ENCODE measurements at regions not wholly inside any gene's neighbourhood (a gene's known extent, or its start where the extent isn't known, plus 50 kb on each side); places are given as distances from the start of the nearest gene placed in this dataset.

DNA sequence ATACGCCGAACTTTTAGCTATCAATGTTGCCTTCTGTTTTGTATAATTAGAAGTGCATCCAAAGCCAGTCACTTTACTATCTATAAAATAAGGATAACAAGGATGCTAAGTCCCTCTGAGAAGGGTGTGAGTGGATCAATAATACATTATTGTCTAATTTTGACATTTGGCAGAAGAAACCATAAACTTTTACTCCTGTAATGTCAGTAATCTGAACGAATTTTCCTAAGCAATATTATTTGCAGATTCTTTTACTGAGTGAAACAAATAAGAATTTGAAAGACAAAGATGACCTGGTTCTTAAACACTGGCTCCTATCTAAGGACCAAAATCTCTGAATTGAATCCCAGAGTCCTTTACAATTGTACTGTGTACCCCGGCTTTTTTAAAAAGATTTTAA, 126.6 kb upstream of the TMEM161B start:
- no peak overlapping the region for H3K4me3 ChIP-seq (ENCODE audit: low read length)
- no peaks in the 10 kb centered on the region for H3K27me3 ChIP-seq (ENCODE audit: insufficient read depth, low read depth, low read length)
- H3K4me2 ChIP-seq (ENCODE audit: low read length), result no peak overlapping the region
- TF ChIP-seq EZH2 (IDR thresholded peaks at IDR 0.05; ENCODE audit: borderline replicate concordance, insufficient read depth, low read length, poor library complexity, severe bottlenecking), result no peak
- no peak for TF ChIP-seq RAD21 (conservative IDR thresholded peaks at IDR 0.05)
- TF ChIP-seq, protein P1, sequence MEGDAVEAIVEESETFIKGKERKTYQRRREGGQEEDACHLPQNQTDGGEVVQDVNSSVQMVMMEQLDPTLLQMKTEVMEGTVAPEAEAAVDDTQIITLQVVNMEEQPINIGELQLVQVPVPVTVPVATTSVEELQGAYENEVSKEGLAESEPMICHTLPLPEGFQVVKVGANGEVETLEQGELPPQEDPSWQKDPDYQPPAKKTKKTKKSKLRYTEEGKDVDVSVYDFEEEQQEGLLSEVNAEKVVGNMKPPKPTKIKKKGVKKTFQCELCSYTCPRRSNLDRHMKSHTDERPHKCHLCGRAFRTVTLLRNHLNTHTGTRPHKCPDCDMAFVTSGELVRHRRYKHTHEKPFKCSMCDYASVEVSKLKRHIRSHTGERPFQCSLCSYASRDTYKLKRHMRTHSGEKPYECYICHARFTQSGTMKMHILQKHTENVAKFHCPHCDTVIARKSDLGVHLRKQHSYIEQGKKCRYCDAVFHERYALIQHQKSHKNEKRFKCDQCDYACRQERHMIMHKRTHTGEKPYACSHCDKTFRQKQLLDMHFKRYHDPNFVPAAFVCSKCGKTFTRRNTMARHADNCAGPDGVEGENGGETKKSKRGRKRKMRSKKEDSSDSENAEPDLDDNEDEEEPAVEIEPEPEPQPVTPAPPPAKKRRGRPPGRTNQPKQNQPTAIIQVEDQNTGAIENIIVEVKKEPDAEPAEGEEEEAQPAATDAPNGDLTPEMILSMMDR (IDR thresholded peaks at IDR 0.05; ENCODE audit: poor library complexity, severe bottlenecking), result no peak
- no peak for TF ChIP-seq POLR2AphosphoS5 (IDR thresholded peaks at IDR 0.05)
- no peak for TF ChIP-seq EP300 (conservative IDR thresholded peaks at IDR 0.05; ENCODE audit: poor library complexity, severe bottlenecking)
- no peak for TF ChIP-seq TAF1 (IDR thresholded peaks at IDR 0.05; ENCODE audit: low read depth)
- TF ChIP-seq SMC3 (conservative IDR thresholded peaks at IDR 0.05; ENCODE audit: poor library complexity), result no peak
- no peaks in the 10 kb centered on the region for H3K36me3 ChIP-seq (ENCODE audit: insufficient read depth, low read length)
- no peaks in the 10 kb centered on the region for H3K9me2 ChIP-seq (ENCODE audit: insufficient read depth, low read length)
- H3K27ac ChIP-seq (ENCODE audit: low read length), result no peak overlapping the region
- no peak overlapping the region for H3K9ac ChIP-seq (ENCODE audit: low read length)
- no peaks in the 10 kb centered on the region for H3K9me3 ChIP-seq (ENCODE audit: low read length)
- H3F3A ChIP-seq (ENCODE audit: insufficient read depth, low read length, poor library complexity, severe bottlenecking), result peaks cover 14% of the 10 kb centered on the region
- no peak overlapping the region for H2AFZ ChIP-seq (ENCODE audit: low read depth, low read length)
- H3K79me2 ChIP-seq (replicated peaks; ENCODE audit: insufficient read depth, low read length), result peaks cover 85% of the 10 kb centered on the region
- no peaks in the 10 kb centered on the region for H4K20me1 ChIP-seq (ENCODE audit: insufficient read depth)

GRCh38 chr5:88394536-88395175, 126.0 kb upstream of the TMEM161B start:
- Histone ChIP-seq H2AFZ (ENCODE audit: low read depth, low read length) (no peak overlapping the region), H3K4me3 (ENCODE audit: low read length) (peak overlapping the region; percentile 22), H4K20me1 (ENCODE audit: insufficient read depth) (no peaks in the 10 kb centered on the region), H3K9me2 (ENCODE audit: insufficient read depth, low read length) (no peaks in the 10 kb centered on the region), H3K9me3 (ENCODE audit: low read length) (no peaks in the 10 kb centered on the region), H3K79me2 (replicated peaks; ENCODE audit: insufficient read depth, low read length) (peaks cover 87% of the 10 kb centered on the region), H3K27ac (ENCODE audit: low read length) (peak overlapping the region; percentile 44), H3K36me3 (ENCODE audit: insufficient read depth, low read length) (no peaks in the 10 kb centered on the region), H3K27me3 (ENCODE audit: insufficient read depth, low read depth, low read length) (no peaks in the 10 kb centered on the region), H3K4me2 (ENCODE audit: low read length) (no peak overlapping the region), H3K9ac (ENCODE audit: low read length) (peak overlapping the region; percentile 32), H3F3A (ENCODE audit: insufficient read depth, low read length, poor library complexity, severe bottlenecking) (peaks cover 14% of the 10 kb centered on the region)
- TF ChIP-seq, protein P2, sequence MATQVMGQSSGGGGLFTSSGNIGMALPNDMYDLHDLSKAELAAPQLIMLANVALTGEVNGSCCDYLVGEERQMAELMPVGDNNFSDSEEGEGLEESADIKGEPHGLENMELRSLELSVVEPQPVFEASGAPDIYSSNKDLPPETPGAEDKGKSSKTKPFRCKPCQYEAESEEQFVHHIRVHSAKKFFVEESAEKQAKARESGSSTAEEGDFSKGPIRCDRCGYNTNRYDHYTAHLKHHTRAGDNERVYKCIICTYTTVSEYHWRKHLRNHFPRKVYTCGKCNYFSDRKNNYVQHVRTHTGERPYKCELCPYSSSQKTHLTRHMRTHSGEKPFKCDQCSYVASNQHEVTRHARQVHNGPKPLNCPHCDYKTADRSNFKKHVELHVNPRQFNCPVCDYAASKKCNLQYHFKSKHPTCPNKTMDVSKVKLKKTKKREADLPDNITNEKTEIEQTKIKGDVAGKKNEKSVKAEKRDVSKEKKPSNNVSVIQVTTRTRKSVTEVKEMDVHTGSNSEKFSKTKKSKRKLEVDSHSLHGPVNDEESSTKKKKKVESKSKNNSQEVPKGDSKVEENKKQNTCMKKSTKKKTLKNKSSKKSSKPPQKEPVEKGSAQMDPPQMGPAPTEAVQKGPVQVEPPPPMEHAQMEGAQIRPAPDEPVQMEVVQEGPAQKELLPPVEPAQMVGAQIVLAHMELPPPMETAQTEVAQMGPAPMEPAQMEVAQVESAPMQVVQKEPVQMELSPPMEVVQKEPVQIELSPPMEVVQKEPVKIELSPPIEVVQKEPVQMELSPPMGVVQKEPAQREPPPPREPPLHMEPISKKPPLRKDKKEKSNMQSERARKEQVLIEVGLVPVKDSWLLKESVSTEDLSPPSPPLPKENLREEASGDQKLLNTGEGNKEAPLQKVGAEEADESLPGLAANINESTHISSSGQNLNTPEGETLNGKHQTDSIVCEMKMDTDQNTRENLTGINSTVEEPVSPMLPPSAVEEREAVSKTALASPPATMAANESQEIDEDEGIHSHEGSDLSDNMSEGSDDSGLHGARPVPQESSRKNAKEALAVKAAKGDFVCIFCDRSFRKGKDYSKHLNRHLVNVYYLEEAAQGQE (IDR thresholded peaks at IDR 0.05; ENCODE audit: borderline replicate concordance), result no peak
- TF ChIP-seq POLR2AphosphoS5 (IDR thresholded peaks at IDR 0.05) (no peak), SMC3 (conservative IDR thresholded peaks at IDR 0.05; ENCODE audit: poor library complexity) (no peak), EZH2 (IDR thresholded peaks at IDR 0.05; ENCODE audit: borderline replicate concordance, insufficient read depth, low read length, poor library complexity, severe bottlenecking) (no peak), EP300 (conservative IDR thresholded peaks at IDR 0.05; ENCODE audit: poor library complexity, severe bottlenecking) (no peak)
- TF ChIP-seq, protein P1 (IDR thresholded peaks at IDR 0.05; ENCODE audit: poor library complexity, severe bottlenecking), result no peak

Data from neural cell (in vitro differentiated cells).